OCI-LY1 (cell line): ENCODE measurements at regions not wholly inside any gene's neighbourhood (a gene's known extent, or its start where the extent isn't known, plus 50 kb on each side); places are given as distances from the start of the nearest gene placed in this dataset.

Source experiments
- EZH2 ChIP-seq: fragments of 200-600 bp; sonication (generic), shearing (Covaris generic); IDR thresholded peaks from 2 replicates; pipeline ENCODE4 v1.8.0; 2017; ENCODE audit warnings: borderline replicate concordance, mixed run types, mild to moderate bottlenecking, antibody characterized with exemption, low read length, moderate library complexity, mixed read lengths
- TF ChIP-seq, protein P1 (sequence below): fragments of 200-600 bp; sonication (generic), shearing (Covaris generic); IDR thresholded peaks from 2 replicates; pipeline ENCODE4 v1.5.1; 2017; ENCODE audit warnings: mild to moderate bottlenecking, antibody characterized with exemption, low read length, moderate library complexity, mixed read lengths

DNA sequence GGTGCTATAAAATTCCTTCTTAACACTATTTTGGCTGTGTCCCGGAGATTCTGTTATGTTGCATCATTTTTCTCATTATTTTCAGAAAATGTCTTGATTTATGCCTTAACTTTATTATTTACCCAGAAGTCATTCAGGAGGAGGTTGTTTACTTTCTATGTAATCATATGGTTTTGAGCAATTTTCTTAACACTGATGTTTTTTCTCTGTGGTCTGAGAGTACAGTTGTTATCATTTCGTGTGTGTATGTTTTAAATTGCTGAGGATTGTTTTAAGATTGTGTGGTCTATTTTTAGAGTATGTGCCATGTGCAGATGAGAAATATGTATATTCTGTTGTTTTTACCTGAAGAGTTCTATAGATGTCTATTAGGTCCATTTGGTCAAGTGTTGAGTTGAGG is 498.1 kb upstream of the ZNF608 start:
- TF ChIP-seq, protein P1, sequence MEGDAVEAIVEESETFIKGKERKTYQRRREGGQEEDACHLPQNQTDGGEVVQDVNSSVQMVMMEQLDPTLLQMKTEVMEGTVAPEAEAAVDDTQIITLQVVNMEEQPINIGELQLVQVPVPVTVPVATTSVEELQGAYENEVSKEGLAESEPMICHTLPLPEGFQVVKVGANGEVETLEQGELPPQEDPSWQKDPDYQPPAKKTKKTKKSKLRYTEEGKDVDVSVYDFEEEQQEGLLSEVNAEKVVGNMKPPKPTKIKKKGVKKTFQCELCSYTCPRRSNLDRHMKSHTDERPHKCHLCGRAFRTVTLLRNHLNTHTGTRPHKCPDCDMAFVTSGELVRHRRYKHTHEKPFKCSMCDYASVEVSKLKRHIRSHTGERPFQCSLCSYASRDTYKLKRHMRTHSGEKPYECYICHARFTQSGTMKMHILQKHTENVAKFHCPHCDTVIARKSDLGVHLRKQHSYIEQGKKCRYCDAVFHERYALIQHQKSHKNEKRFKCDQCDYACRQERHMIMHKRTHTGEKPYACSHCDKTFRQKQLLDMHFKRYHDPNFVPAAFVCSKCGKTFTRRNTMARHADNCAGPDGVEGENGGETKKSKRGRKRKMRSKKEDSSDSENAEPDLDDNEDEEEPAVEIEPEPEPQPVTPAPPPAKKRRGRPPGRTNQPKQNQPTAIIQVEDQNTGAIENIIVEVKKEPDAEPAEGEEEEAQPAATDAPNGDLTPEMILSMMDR, result no peak
- TF ChIP-seq EZH2, result no peak
